COR-L47 (cell line): ENCODE measurements at regions not wholly inside any gene's neighbourhood (a gene's known extent, or its start where the extent isn't known, plus 50 kb on each side); places are given as distances from the start of the nearest gene placed in this dataset.

Experiments used
- DNase-seq: peaks from one replicate; lab custom pipeline; 2025; lab: John Stamatoyannopoulos, UW

- DNase-seq: no peak
Measured at GRCh38 chr5:124421584-124421983, 324.9 kb downstream of the ZNF608 start.

- no peak for DNase-seq
Measured at GRCh38 chr5:124420952-124421351, 325.5 kb downstream of the ZNF608 start.

GRCh38 chr5:124419531-124419930 lies 326.9 kb downstream of the ZNF608 start:
- no peak for DNase-seq

- no peak for DNase-seq
Measured at GRCh38 chr5:124418390-124418789, 328.0 kb downstream of the ZNF608 start.

- DNase-seq: no peak
Measured at GRCh38 chr5:124417196-124417595, 329.2 kb downstream of the ZNF608 start.

- no peak for DNase-seq
Measured at GRCh38 chr5:124416627-124417026, 329.8 kb downstream of the ZNF608 start.

GRCh38 chr5:124414973-124415372 lies 331.5 kb downstream of the ZNF608 start:
- DNase-seq: no peak

- no peak for DNase-seq
Measured at GRCh38 chr5:124410539-124411488, 335.6 kb downstream of the ZNF608 start.

- no peak for DNase-seq
Measured at GRCh38 chr5:124408738-124409453, 337.5 kb downstream of the ZNF608 start.

GRCh38 chr5:124404796-124405195 lies 341.6 kb downstream of the ZNF608 start:
- no peak for DNase-seq

GRCh38 chr5:124403281-124403680 lies 343.2 kb downstream of the ZNF608 start:
- no peak for DNase-seq

GRCh38 chr5:124402144-124402581 lies 344.3 kb downstream of the ZNF608 start:
- DNase-seq: no peak

- DNase-seq: no peak
Measured at GRCh38 chr5:124401476-124402143, 344.8 kb downstream of the ZNF608 start.

GRCh38 chr5:124399426-124399961 lies 346.9 kb downstream of the ZNF608 start:
- DNase-seq: no peak

GRCh38 chr5:124398460-124398859 lies 348.0 kb downstream of the ZNF608 start:
- DNase-seq: no peak

- DNase-seq: no peak
Measured at GRCh38 chr5:124397317-124397716, 349.1 kb downstream of the ZNF608 start.

GRCh38 chr5:124395926-124396325 lies 350.5 kb downstream of the ZNF608 start:
- no peak for DNase-seq

GRCh38 chr5:124395287-124395686 lies 351.2 kb downstream of the ZNF608 start:
- no peak for DNase-seq

- DNase-seq: no peak
Measured at GRCh38 chr5:124394700-124395245, 351.7 kb downstream of the ZNF608 start.

- DNase-seq: no peak
Measured at GRCh38 chr5:124393584-124394379, 352.7 kb downstream of the ZNF608 start.

- DNase-seq: no peak
Measured at GRCh38 chr5:124383693-124384092, 362.7 kb downstream of the ZNF608 start.
